HepG2 (cell line): ENCODE measurements at regions not wholly inside any gene's neighbourhood (a gene's known extent, or its start where the extent isn't known, plus 50 kb on each side); places are given as distances from the start of the nearest gene placed in this dataset.

ENCODE experiments used
- ATAC-seq: fragments of 200-7000 bp; cut with Tn5 transposase; 3 replicates; pipeline ENCODE4 v1.9.1; 2020; ENCODE audit warnings: mild to moderate bottlenecking, moderate library complexity
- BruUV-seq: library from RNA; stranded (reverse); fragments of 400-500 nt; replicated peaks from 2 replicates; lab custom pipeline; 2021; lab: Mats Ljungman, UMichigan
- CTCF ChIA-PET: fragments of 300-600 bp; formaldehyde crosslinking; extraction: SDS; loops from one replicate; lab custom pipeline; 2021; ENCODE audit warnings: low total read pairs, inconsistent platforms, low intra/inter-chr PET ratio; lab: Yijun Ruan, JAX
- POLR2A ChIA-PET: fragments of 350-600 bp; sonication (Branson Sonifier 250); formaldehyde crosslinking; loops from one replicate; lab custom pipeline; 2020; ENCODE audit warnings: antibody characterized with exemption, inconsistent platforms; lab: Yijun Ruan, JAX
- DNase-seq: peaks from one replicate; pipeline ENCODE4 v3.0.0-alpha.2; 2015; ENCODE audit warnings: low spot score
- FAIRE-seq: peaks from 3 replicates; lab custom pipeline; 2011; peaks lifted over from hg19 to GRCh38; lab: Jason Lieb, UNC
- H2AFZ ChIP-seq: one replicate; pipeline ENCODE4 v1.6.1; 2011; ENCODE audit warnings: low read length, inconsistent platforms
- H3K27ac ChIP-seq: fragments of 300-600 bp; 3 replicates; pipeline ENCODE4 v1.8.0; 2011; ENCODE audit warnings: mixed run types, mild to moderate bottlenecking, mixed read lengths, low read length, inconsistent platforms; ENCODE audit not compliant: insufficient read depth; ENCODE audit errors: extremely low read length
- H3K27me3 ChIP-seq, 2 experiments: fragments of 200-600 bp in 1 of 2; 2 replicates in 1 of 2; 3 replicates in 1 of 2; pipeline versions ENCODE4 v1.6.0 to v1.8.0; 2011; ENCODE audit warnings: low read length in 2 of 2, mild to moderate bottlenecking in 2 of 2, moderate library complexity in 2 of 2, inconsistent platforms in 1 of 2; ENCODE audit not compliant: insufficient read depth in 2 of 2, control insufficient read depth in 1 of 2
- H3K36me3 ChIP-seq, 2 experiments: fragments of 200-600 bp in 1 of 2; replicated peaks in 1 of 2; 2 replicates in 1 of 2; 3 replicates in 1 of 2; pipeline versions ENCODE4 v1.5.1 to v1.8.0; 2011; ENCODE audit warnings: low read length in 2 of 2, inconsistent platforms in 1 of 2; ENCODE audit not compliant: insufficient read depth in 2 of 2, control insufficient read depth in 1 of 2
- H3K4me1 ChIP-seq: 2 replicates; pipeline ENCODE4 v1.5.1; 2012; ENCODE audit warnings: low read length, inconsistent platforms; ENCODE audit not compliant: insufficient read depth
- H3K4me2 ChIP-seq: 2 replicates; pipeline ENCODE4 v1.6.0; 2011; ENCODE audit warnings: low read depth, low read length, inconsistent platforms
- H3K4me3 ChIP-seq, 3 experiments: fragments of 200-600 bp in 1 of 3; sonication (generic), shearing (Covaris generic) in 1 of 3; replicated peaks in 1 of 3; 2 replicates each; pipeline ENCODE4 v1.5.1; 2011 to 2016; ENCODE audit warnings: low read length in 3 of 3, inconsistent platforms in 2 of 3, low read depth in 2 of 3, mild to moderate bottlenecking in 2 of 3, control low read depth in 1 of 3, mixed read lengths in 1 of 3; ENCODE audit not compliant: insufficient read depth in 1 of 3
- H3K79me2 ChIP-seq: one replicate; pipeline ENCODE4 v1.6.1; 2011; ENCODE audit warnings: low read length, inconsistent platforms; ENCODE audit not compliant: insufficient read depth
- H3K9ac ChIP-seq: 2 replicates; pipeline ENCODE4 v1.6.0; 2011; ENCODE audit warnings: mild to moderate bottlenecking, low read depth, low read length, inconsistent platforms; ENCODE audit not compliant: insufficient read depth
- H3K9me3 ChIP-seq: 2 replicates; pipeline ENCODE4 v1.5.1; 2012; ENCODE audit warnings: mild to moderate bottlenecking, low read length
- H4K20me1 ChIP-seq: 2 replicates; pipeline ENCODE4 v1.6.0; 2011; ENCODE audit warnings: inconsistent platforms, mild to moderate bottlenecking, low read length, moderate library complexity; ENCODE audit not compliant: insufficient read depth
- ATAD3A ChIP-seq: sonication (generic); formaldehyde crosslinking; IDR thresholded peaks from 2 replicates; pipeline ENCODE4 v1.4.0; 2020; ENCODE audit warnings: missing genetic modification reagents
- MED8 ChIP-seq: sonication (generic); formaldehyde crosslinking; IDR thresholded peaks from 2 replicates; pipeline ENCODE4 v1.8.1; 2023; ENCODE audit warnings: mild to moderate bottlenecking, missing genetic modification reagents; ENCODE audit not compliant: insufficient replicate concordance
- TMF1 ChIP-seq: sonication (generic); formaldehyde crosslinking; IDR thresholded peaks from 2 replicates; pipeline ENCODE4 v1.8.1; 2022; ENCODE audit warnings: low read depth, missing genetic modification reagents
- ZNF230 ChIP-seq: sonication (generic); formaldehyde crosslinking; IDR thresholded peaks from 2 replicates; pipeline ENCODE4 v1.4.0; 2020; ENCODE audit warnings: mild to moderate bottlenecking, missing genetic modification reagents
- WGBS: methylation state at CpG from one replicate; pipeline ENCODE4 v1.1.6; 2017; ENCODE audit warnings: low lambda C conversion rate; 5-methylcytosine and 5-hydroxymethylcytosine counted together
- in situ Hi-C: cut with HindIII; loops from 2 replicates; pipeline ENCODE4 v1.10.0; 2017; ENCODE audit warnings: low pct_unique_long_range_greater_than_20kb; ENCODE audit not compliant: extremely low pct_ligation_motif_present
- intact Hi-C: fragments of 100-400 bp; cut with micrococcal nuclease; formaldehyde crosslinking; loops from one replicate; pipeline ENCODE4 v1.10.0; 2022; ENCODE audit not compliant: unreplicated experiment
- TF ChIP-seq, protein P1 (sequence below): sonication (generic); formaldehyde crosslinking; IDR thresholded peaks from 2 replicates; pipeline ENCODE4 v1.5.0; 2020; ENCODE audit warnings: mild to moderate bottlenecking, missing genetic modification reagents, borderline replicate concordance
- TF ChIP-seq, protein P2 (sequence below): IDR thresholded peaks from 2 replicates; pipeline ENCODE4 v1.6.1; 2016; ENCODE audit warnings: control low read depth
- TF ChIP-seq, protein P3 (sequence below): conservative IDR thresholded peaks from 2 replicates; pipeline ENCODE4 v1.6.1; 2018; ENCODE audit warnings: missing genetic modification reagents

DNA sequence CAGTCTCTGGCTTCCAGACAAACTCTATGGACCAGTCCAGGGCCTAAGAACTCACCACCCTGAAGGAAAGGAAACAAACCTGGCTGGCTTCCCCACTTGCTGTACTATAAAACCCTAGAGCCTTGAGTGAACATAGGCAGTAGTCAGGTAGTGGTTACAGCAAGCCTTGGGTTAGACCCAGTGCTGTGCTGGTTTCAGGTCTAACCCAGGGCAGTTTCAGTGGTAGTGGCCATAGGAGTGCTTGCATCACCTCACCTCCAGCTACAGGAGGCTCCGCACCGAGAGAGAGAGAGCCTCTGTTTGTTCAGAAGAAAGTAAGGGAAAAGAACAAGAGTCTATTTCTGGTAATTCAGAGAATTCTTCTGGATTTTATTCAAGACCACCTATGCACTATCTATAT, 714.1 kb upstream of the CDH10 start:
- Histone ChIP-seq H3K9ac (no peak overlapping the region), H3K9me3 (peaks cover 69% of the 10 kb centered on the region), H3K36me3 (no peaks in the 10 kb centered on the region), H4K20me1 (no peaks in the 10 kb centered on the region), H3K4me3 (no peak overlapping the region), H3K4me2 (no peak overlapping the region), H3K79me2 (no peaks in the 10 kb centered on the region), H2AFZ (no peak overlapping the region), H3K27me3 (no peaks in the 10 kb centered on the region), H3K27ac (no peak overlapping the region), H3K4me1 (no peaks in the 10 kb centered on the region)
- DNase-seq = no peak
- BruUV-seq = no TSS peak
- no peak for FAIRE-seq
- POLR2A ChIA-PET = no interaction called here
- CTCF ChIA-PET = no interaction called here
- TF ChIP-seq, protein P1, sequence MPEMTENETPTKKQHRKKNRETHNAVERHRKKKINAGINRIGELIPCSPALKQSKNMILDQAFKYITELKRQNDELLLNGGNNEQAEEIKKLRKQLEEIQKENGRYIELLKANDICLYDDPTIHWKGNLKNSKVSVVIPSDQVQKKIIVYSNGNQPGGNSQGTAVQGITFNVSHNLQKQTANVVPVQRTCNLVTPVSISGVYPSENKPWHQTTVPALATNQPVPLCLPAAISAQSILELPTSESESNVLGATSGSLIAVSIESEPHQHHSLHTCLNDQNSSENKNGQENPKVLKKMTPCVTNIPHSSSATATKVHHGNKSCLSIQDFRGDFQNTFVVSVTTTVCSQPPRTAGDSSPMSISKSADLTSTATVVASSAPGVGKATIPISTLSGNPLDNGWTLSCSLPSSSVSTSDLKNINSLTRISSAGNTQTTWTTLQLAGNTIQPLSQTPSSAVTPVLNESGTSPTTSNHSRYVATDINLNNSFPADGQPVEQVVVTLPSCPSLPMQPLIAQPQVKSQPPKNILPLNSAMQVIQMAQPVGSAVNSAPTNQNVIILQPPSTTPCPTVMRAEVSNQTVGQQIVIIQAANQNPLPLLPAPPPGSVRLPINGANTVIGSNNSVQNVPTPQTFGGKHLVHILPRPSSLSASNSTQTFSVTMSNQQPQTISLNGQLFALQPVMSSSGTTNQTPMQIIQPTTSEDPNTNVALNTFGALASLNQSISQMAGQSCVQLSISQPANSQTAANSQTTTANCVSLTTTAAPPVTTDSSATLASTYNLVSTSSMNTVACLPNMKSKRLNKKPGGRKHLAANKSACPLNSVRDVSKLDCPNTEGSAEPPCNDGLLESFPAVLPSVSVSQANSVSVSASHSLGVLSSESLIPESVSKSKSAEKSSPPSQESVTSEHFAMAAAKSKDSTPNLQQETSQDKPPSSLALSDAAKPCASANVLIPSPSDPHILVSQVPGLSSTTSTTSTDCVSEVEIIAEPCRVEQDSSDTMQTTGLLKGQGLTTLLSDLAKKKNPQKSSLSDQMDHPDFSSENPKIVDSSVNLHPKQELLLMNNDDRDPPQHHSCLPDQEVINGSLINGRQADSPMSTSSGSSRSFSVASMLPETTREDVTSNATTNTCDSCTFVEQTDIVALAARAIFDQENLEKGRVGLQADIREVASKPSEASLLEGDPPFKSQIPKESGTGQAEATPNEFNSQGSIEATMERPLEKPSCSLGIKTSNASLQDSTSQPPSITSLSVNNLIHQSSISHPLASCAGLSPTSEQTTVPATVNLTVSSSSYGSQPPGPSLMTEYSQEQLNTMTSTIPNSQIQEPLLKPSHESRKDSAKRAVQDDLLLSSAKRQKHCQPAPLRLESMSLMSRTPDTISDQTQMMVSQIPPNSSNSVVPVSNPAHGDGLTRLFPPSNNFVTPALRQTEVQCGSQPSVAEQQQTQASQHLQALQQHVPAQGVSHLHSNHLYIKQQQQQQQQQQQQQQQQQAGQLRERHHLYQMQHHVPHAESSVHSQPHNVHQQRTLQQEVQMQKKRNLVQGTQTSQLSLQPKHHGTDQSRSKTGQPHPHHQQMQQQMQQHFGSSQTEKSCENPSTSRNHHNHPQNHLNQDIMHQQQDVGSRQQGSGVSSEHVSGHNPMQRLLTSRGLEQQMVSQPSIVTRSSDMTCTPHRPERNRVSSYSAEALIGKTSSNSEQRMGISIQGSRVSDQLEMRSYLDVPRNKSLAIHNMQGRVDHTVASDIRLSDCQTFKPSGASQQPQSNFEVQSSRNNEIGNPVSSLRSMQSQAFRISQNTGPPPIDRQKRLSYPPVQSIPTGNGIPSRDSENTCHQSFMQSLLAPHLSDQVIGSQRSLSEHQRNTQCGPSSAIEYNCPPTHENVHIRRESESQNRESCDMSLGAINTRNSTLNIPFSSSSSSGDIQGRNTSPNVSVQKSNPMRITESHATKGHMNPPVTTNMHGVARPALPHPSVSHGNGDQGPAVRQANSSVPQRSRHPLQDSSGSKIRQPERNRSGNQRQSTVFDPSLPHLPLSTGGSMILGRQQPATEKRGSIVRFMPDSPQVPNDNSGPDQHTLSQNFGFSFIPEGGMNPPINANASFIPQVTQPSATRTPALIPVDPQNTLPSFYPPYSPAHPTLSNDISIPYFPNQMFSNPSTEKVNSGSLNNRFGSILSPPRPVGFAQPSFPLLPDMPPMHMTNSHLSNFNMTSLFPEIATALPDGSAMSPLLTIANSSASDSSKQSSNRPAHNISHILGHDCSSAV (CRISPR knock-in tag) = no peak
- no peak for TF ChIP-seq MED8
- TF ChIP-seq ATAD3A = no peak
- TF ChIP-seq, protein P2, sequence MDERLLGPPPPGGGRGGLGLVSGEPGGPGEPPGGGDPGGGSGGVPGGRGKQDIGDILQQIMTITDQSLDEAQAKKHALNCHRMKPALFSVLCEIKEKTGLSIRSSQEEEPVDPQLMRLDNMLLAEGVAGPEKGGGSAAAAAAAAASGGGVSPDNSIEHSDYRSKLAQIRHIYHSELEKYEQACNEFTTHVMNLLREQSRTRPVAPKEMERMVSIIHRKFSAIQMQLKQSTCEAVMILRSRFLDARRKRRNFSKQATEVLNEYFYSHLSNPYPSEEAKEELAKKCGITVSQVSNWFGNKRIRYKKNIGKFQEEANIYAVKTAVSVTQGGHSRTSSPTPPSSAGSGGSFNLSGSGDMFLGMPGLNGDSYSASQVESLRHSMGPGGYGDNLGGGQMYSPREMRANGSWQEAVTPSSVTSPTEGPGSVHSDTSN (CRISPR knock-in tag) = no peak
- TF ChIP-seq TMF1 (CRISPR knock-in tag) = no peak
- TF ChIP-seq, protein P3, sequence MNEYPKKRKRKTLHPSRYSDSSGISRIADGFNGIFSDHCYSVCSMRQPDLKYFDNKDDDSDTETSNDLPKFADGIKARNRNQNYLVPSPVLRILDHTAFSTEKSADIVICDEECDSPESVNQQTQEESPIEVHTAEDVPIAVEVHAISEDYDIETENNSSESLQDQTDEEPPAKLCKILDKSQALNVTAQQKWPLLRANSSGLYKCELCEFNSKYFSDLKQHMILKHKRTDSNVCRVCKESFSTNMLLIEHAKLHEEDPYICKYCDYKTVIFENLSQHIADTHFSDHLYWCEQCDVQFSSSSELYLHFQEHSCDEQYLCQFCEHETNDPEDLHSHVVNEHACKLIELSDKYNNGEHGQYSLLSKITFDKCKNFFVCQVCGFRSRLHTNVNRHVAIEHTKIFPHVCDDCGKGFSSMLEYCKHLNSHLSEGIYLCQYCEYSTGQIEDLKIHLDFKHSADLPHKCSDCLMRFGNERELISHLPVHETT (CRISPR knock-in tag) = no peak
- TF ChIP-seq ZNF230 (CRISPR knock-in tag) = no peak
- ATAC-seq = no peak
- WGBS = 27% methylated on average over 2 of the region's 2 CpGs
- intact Hi-C loops (no loop called here), in situ Hi-C loops (no loop called here)
